ENCODE measurements at regions not wholly inside any gene's neighbourhood (a gene's known extent, or its start where the extent isn't known, plus 50 kb on each side); places are given as distances from the start of the nearest gene placed in this dataset.
"Not testable (repeated sequence)": the region's sequence is repeated elsewhere in the genome, so short reads cannot be mapped to it uniquely, and the experiment has no call there.

DNA sequence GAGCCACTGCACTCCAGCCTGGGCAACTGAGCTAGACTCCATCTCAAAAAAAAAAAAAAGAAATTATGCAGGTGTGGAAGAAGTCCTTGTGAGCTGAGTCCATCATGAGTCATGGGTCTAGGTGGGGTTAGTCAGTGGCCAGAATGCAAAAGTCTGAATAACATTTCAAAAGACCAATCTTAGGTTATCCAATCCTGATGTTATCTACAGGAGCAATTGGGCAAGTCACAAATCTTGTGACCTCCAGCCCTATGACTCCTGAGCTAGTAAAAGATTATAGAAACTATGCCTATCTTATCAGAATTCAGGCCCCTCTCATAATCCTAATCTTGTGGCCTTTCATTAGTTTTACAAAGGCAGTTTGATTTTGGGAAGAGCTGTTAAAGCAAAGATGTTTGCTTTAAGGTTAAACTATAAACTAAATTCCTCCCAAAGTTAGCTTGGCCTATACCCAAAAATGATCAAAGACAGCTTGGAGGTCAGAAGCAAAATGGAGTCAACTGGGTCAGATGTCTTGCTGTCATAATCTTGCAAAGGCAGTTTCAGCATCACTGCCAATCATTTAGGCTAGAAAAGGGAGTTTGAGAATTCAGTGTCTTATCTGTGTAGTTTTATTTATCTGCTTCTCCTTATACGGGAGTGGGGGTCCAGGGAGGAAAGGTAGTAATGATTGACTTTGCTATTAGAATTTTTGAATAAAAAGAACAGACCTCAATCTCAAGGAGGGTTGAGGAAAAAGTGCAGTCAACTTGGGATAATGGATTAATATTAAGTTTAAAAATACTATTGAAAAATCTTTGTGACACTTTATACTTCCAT is 71.2 kb upstream of the TRIM24 start:
- Histone ChIP-seq H3K4me3 (ENCODE audit: low read depth, low read length) (no peak overlapping the region), H3K36me3 (ENCODE audit: control insufficient read depth, insufficient read depth, low read length) (no peaks in the 10 kb centered on the region), H3K27me3 (ENCODE audit: control insufficient read depth, insufficient read depth, low read length) (no peaks in the 10 kb centered on the region)
- TF ChIP-seq, protein P1, sequence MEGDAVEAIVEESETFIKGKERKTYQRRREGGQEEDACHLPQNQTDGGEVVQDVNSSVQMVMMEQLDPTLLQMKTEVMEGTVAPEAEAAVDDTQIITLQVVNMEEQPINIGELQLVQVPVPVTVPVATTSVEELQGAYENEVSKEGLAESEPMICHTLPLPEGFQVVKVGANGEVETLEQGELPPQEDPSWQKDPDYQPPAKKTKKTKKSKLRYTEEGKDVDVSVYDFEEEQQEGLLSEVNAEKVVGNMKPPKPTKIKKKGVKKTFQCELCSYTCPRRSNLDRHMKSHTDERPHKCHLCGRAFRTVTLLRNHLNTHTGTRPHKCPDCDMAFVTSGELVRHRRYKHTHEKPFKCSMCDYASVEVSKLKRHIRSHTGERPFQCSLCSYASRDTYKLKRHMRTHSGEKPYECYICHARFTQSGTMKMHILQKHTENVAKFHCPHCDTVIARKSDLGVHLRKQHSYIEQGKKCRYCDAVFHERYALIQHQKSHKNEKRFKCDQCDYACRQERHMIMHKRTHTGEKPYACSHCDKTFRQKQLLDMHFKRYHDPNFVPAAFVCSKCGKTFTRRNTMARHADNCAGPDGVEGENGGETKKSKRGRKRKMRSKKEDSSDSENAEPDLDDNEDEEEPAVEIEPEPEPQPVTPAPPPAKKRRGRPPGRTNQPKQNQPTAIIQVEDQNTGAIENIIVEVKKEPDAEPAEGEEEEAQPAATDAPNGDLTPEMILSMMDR (IDR thresholded peaks at IDR 0.05; ENCODE audit: insufficient read depth, low read length, poor library complexity, severe bottlenecking) = no peak
- DNase-seq (ENCODE audit: low read depth) = peak; percentile 69

DNA sequence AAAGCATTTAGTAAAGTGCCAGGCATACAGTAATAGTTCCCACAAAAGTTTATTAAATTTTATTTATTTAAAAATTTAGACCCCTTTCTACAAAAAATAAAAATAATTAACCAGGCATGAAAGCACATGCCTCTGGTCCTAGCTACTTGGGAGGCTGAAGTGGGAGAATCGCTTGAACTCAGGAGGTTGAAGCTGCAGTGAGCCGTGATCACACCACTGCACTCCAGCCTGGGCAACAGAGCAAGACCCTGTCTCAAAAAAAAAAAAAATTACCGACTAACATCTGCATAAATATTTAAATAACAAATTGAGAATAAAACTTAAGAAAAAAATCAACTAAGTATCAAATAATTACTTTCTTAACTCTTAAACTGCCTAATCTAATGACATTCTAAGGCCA is 64.3 kb upstream of the TRIM24 start:
- Histone ChIP-seq H3K27me3 (ENCODE audit: control insufficient read depth, insufficient read depth, low read length) (no peaks in the 10 kb centered on the region), H3K4me3 (ENCODE audit: low read depth, low read length) (no peak overlapping the region), H3K36me3 (ENCODE audit: control insufficient read depth, insufficient read depth, low read length) (no peaks in the 10 kb centered on the region)
- TF ChIP-seq, protein P1 (IDR thresholded peaks at IDR 0.05; ENCODE audit: insufficient read depth, low read length, poor library complexity, severe bottlenecking) = no peak
- no peak for DNase-seq (ENCODE audit: low read depth)

DNA sequence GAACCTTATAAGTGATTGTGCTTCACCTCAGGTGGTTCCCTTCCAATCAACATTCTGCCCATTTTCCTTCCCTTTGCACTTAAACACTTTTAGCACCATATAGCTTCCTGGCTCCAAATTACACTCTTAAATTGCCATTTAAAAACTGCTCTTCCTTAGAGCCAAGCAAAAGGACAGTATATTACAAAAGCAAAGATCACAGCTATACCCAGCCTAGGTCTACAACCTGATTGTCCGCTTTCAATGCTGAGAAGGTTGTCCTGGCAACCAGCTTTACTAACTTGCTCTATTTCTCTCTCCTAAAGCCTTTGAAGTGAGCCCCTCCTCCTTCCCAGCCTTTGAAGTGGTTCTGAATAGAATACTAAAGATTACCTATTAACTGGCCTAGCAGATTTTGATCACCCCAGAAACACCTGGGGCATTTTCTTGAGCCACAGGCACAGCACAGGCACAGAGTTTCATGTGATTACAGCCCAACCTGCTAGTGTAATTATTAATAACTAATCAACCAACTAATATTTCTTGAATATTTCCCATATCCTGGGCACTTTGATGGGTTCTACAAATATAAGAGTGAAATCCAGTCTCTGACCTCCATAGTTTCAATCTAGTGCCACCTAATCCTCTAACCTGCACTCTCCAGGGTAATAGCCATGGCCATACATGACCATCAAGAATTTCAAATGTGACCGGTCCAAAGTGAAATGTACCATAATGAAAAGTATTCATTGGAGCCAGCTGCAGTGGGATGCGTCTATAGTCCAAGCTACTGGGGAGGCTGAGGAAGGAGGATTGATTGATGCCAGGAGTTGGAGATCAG is 63.6 kb upstream of the TRIM24 start:
- H3K4me3 ChIP-seq (ENCODE audit: low read depth, low read length) = no peak overlapping the region
- H3K36me3 ChIP-seq (ENCODE audit: control insufficient read depth, insufficient read depth, low read length) = no peaks in the 10 kb centered on the region
- TF ChIP-seq, protein P1 (IDR thresholded peaks at IDR 0.05; ENCODE audit: insufficient read depth, low read length, poor library complexity, severe bottlenecking) = no peak
- peak; percentile 92 for DNase-seq (ENCODE audit: low read depth)
- no peaks in the 10 kb centered on the region for H3K27me3 ChIP-seq (ENCODE audit: control insufficient read depth, insufficient read depth, low read length)

DNA sequence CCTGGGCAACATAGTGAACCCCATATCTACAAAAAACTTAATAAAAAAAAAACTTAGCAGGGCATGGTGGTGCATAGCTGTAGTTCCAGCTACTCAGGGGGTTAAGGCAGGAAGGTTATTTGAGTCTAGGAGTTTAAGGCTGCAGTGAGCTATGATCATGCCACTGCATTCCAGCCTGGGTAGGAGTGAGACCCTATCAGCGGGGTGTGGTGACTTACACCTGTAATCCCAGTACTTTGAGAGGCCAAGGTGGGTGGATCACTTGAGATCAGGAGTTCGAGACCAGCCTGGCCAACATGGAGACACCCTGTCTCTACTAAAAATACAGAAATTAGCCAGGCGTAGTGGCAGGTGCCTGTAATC is 63.0 kb upstream of the TRIM24 start:
- not testable (repeated sequence) for H3K27me3 ChIP-seq (ENCODE audit: control insufficient read depth, insufficient read depth, low read length); DNase-seq (ENCODE audit: low read depth); H3K4me3 ChIP-seq (ENCODE audit: low read depth, low read length); H3K36me3 ChIP-seq (ENCODE audit: control insufficient read depth, insufficient read depth, low read length)

DNA sequence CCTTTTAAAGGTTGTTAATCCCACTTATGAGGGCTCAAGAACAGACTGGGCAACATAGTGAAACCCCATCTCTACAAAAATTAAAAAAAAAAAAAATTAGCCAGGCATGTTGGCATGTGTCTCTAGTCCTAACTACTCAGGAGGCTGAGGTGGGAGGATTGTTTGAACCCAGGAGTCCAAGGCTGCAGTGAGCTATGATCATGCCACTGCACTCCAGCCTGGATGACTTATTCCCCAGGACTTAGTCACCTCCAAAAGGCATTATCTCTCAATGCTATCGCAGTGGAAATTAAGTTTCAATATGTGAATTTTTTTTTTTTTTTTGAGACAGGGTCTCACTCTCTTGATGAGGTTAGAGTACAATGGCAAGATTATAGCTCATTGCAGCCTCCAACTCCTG is 61.2 kb upstream of the TRIM24 start:
- Histone ChIP-seq H3K27me3 (ENCODE audit: control insufficient read depth, insufficient read depth, low read length) (no peaks in the 10 kb centered on the region), H3K4me3 (ENCODE audit: low read depth, low read length) (no peak overlapping the region), H3K36me3 (ENCODE audit: control insufficient read depth, insufficient read depth, low read length) (no peaks in the 10 kb centered on the region)
- TF ChIP-seq, protein P1 (IDR thresholded peaks at IDR 0.05; ENCODE audit: insufficient read depth, low read length, poor library complexity, severe bottlenecking) = no peak
- no peak for DNase-seq (ENCODE audit: low read depth)

DNA sequence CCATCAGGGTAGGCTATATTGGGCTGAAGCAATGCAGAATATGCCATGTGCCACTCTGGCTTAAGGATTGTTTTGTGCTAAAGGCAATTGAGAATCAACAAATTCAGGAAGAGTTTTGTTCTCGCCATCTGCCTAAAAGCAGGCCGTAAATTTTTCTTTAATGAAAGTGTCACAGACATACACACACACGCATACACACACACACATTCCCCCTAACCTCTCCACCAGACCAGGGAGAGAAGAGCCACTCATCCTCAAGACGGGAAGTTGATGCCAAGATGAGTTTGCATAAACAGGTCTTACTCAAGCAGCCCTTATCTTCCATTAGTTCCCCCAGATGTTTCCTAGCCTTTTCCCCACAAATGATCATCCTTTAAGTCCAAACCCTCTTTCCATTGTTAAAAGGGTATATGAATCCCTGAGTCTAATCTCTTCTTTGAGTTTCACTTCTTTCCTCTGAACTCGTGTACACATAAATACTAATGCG is 59.6 kb upstream of the TRIM24 start:
- DNase-seq (ENCODE audit: low read depth) = no peak
- Histone ChIP-seq H3K4me3 (ENCODE audit: low read depth, low read length) (no peak overlapping the region), H3K27me3 (ENCODE audit: control insufficient read depth, insufficient read depth, low read length) (no peaks in the 10 kb centered on the region), H3K36me3 (ENCODE audit: control insufficient read depth, insufficient read depth, low read length) (no peaks in the 10 kb centered on the region)
- TF ChIP-seq, protein P1 (IDR thresholded peaks at IDR 0.05; ENCODE audit: insufficient read depth, low read length, poor library complexity, severe bottlenecking) = no peak
